ENCODE measurements at regions not wholly inside any gene's neighbourhood (a gene's known extent, or its start where the extent isn't known, plus 50 kb on each side); places are given as distances from the start of the nearest gene placed in this dataset.

GRCh38 chr9:89982016-89982415 is 377.2 kb downstream of the GADD45G start:
- Histone ChIP-seq H3K27ac (ENCODE audit: low read length) (no peak overlapping the region), H3K4me3 (ENCODE audit: low read length) (no peak overlapping the region), H3K4me1 (ENCODE audit: control insufficient read depth, low read depth, low read length) (no peaks in the 10 kb centered on the region), H3K9ac (ENCODE audit: low read length) (no peak overlapping the region), H3K9me3 (ENCODE audit: control insufficient read depth, low read depth, low read length) (no peaks in the 10 kb centered on the region), H3K27me3 (ENCODE audit: control insufficient read depth, insufficient read depth, low read length) (no peaks in the 10 kb centered on the region), H3K36me3 (ENCODE audit: control insufficient read depth, low read depth, low read length) (no peaks in the 10 kb centered on the region)

- Histone ChIP-seq H3K36me3 (ENCODE audit: control insufficient read depth, low read depth, low read length) (no peaks in the 10 kb centered on the region), H3K27me3 (ENCODE audit: control insufficient read depth, insufficient read depth, low read length) (no peaks in the 10 kb centered on the region), H3K9ac (ENCODE audit: low read length) (no peak overlapping the region), H3K9me3 (ENCODE audit: control insufficient read depth, low read depth, low read length) (no peaks in the 10 kb centered on the region), H3K4me3 (ENCODE audit: low read length) (no peak overlapping the region), H3K4me1 (ENCODE audit: control insufficient read depth, low read depth, low read length) (no peaks in the 10 kb centered on the region), H3K27ac (ENCODE audit: low read length) (no peak overlapping the region)
These were observed 378.6 kb downstream of the GADD45G start for GRCh38 chr9:89983411-89983810.

- H3K27me3 ChIP-seq (ENCODE audit: control insufficient read depth, insufficient read depth, low read length) = no peaks in the 10 kb centered on the region
- no peaks in the 10 kb centered on the region for H3K4me1 ChIP-seq (ENCODE audit: control insufficient read depth, low read depth, low read length)
- no peak overlapping the region for H3K27ac ChIP-seq (ENCODE audit: low read length)
- no peak overlapping the region for H3K4me3 ChIP-seq (ENCODE audit: low read length)
- H3K9me3 ChIP-seq (ENCODE audit: control insufficient read depth, low read depth, low read length) = no peaks in the 10 kb centered on the region
- H3K9ac ChIP-seq (ENCODE audit: low read length) = no peak overlapping the region
- H3K36me3 ChIP-seq (ENCODE audit: control insufficient read depth, low read depth, low read length) = no peaks in the 10 kb centered on the region
These were observed 379.4 kb downstream of the GADD45G start for GRCh38 chr9:89984214-89984613.

GRCh38 chr9:89985068-89985467 is 380.3 kb downstream of the GADD45G start:
- no peak overlapping the region for H3K27ac ChIP-seq (ENCODE audit: low read length)
- H3K36me3 ChIP-seq (ENCODE audit: control insufficient read depth, low read depth, low read length) = no peaks in the 10 kb centered on the region
- no peaks in the 10 kb centered on the region for H3K27me3 ChIP-seq (ENCODE audit: control insufficient read depth, insufficient read depth, low read length)
- H3K9me3 ChIP-seq (ENCODE audit: control insufficient read depth, low read depth, low read length) = no peaks in the 10 kb centered on the region
- no peak overlapping the region for H3K9ac ChIP-seq (ENCODE audit: low read length)
- no peak overlapping the region for H3K4me3 ChIP-seq (ENCODE audit: low read length)
- no peaks in the 10 kb centered on the region for H3K4me1 ChIP-seq (ENCODE audit: control insufficient read depth, low read depth, low read length)

- no peaks in the 10 kb centered on the region for H3K4me1 ChIP-seq (ENCODE audit: control insufficient read depth, low read depth, low read length)
- no peak overlapping the region for H3K27ac ChIP-seq (ENCODE audit: low read length)
- H3K9ac ChIP-seq (ENCODE audit: low read length) = no peak overlapping the region
- no peaks in the 10 kb centered on the region for H3K36me3 ChIP-seq (ENCODE audit: control insufficient read depth, low read depth, low read length)
- H3K27me3 ChIP-seq (ENCODE audit: control insufficient read depth, insufficient read depth, low read length) = no peaks in the 10 kb centered on the region
- H3K9me3 ChIP-seq (ENCODE audit: control insufficient read depth, low read depth, low read length) = no peaks in the 10 kb centered on the region
- H3K4me3 ChIP-seq (ENCODE audit: low read length) = no peak overlapping the region
These were observed 381.4 kb downstream of the GADD45G start for GRCh38 chr9:89986190-89986589.

GRCh38 chr9:89988458-89988857 is 383.6 kb downstream of the GADD45G start:
- H3K27me3 ChIP-seq (ENCODE audit: control insufficient read depth, insufficient read depth, low read length) = no peaks in the 10 kb centered on the region
- H3K9me3 ChIP-seq (ENCODE audit: control insufficient read depth, low read depth, low read length) = no peaks in the 10 kb centered on the region
- H3K36me3 ChIP-seq (ENCODE audit: control insufficient read depth, low read depth, low read length) = no peaks in the 10 kb centered on the region

GRCh38 chr9:89991204-89991790 is 386.5 kb downstream of the GADD45G start:
- Histone ChIP-seq H3K36me3 (ENCODE audit: control insufficient read depth, low read depth, low read length) (no peaks in the 10 kb centered on the region), H3K9ac (ENCODE audit: low read length) (no peak overlapping the region), H3K27me3 (ENCODE audit: control insufficient read depth, insufficient read depth, low read length) (no peaks in the 10 kb centered on the region), H3K27ac (ENCODE audit: low read length) (no peak overlapping the region), H3K9me3 (ENCODE audit: control insufficient read depth, low read depth, low read length) (no peaks in the 10 kb centered on the region), H3K4me1 (ENCODE audit: control insufficient read depth, low read depth, low read length) (peaks cover 8% of the 10 kb centered on the region), H3K4me3 (ENCODE audit: low read length) (no peak overlapping the region)

More at GRCh38 chr9:89988458-89988857, 383.6 kb downstream of the GADD45G start:
- Histone ChIP-seq H3K4me1 (ENCODE audit: control insufficient read depth, low read depth, low read length) (no peaks in the 10 kb centered on the region), H3K27ac (ENCODE audit: low read length) (no peak overlapping the region), H3K9ac (ENCODE audit: low read length) (no peak overlapping the region), H3K4me3 (ENCODE audit: low read length) (no peak overlapping the region)

GRCh38 chr9:89992326-89993198 is 387.8 kb downstream of the GADD45G start:
- Histone ChIP-seq H3K9me3 (ENCODE audit: control insufficient read depth, low read depth, low read length) (no peaks in the 10 kb centered on the region), H3K4me1 (ENCODE audit: control insufficient read depth, low read depth, low read length) (peaks cover 8% of the 10 kb centered on the region), H3K27me3 (ENCODE audit: control insufficient read depth, insufficient read depth, low read length) (no peaks in the 10 kb centered on the region), H3K36me3 (ENCODE audit: control insufficient read depth, low read depth, low read length) (no peaks in the 10 kb centered on the region), H3K9ac (ENCODE audit: low read length) (no peak overlapping the region), H3K27ac (ENCODE audit: low read length) (no peak overlapping the region), H3K4me3 (ENCODE audit: low read length) (no peak overlapping the region)

- no peak overlapping the region for H3K4me3 ChIP-seq (ENCODE audit: low read length)
- no peak overlapping the region for H3K27ac ChIP-seq (ENCODE audit: low read length)
- no peaks in the 10 kb centered on the region for H3K36me3 ChIP-seq (ENCODE audit: control insufficient read depth, low read depth, low read length)
- H3K4me1 ChIP-seq (ENCODE audit: control insufficient read depth, low read depth, low read length) = peaks cover 8% of the 10 kb centered on the region
- H3K27me3 ChIP-seq (ENCODE audit: control insufficient read depth, insufficient read depth, low read length) = no peaks in the 10 kb centered on the region
- H3K9me3 ChIP-seq (ENCODE audit: control insufficient read depth, low read depth, low read length) = no peaks in the 10 kb centered on the region
- H3K9ac ChIP-seq (ENCODE audit: low read length) = no peak overlapping the region
These were observed 389.1 kb downstream of the GADD45G start for GRCh38 chr9:89993678-89994630.

GRCh38 chr9:89994988-89995613 is 390.3 kb downstream of the GADD45G start:
- H3K9me3 ChIP-seq (ENCODE audit: control insufficient read depth, low read depth, low read length) = no peaks in the 10 kb centered on the region
- no peak overlapping the region for H3K27ac ChIP-seq (ENCODE audit: low read length)
- H3K27me3 ChIP-seq (ENCODE audit: control insufficient read depth, insufficient read depth, low read length) = no peaks in the 10 kb centered on the region
- H3K36me3 ChIP-seq (ENCODE audit: control insufficient read depth, low read depth, low read length) = no peaks in the 10 kb centered on the region
- H3K9ac ChIP-seq (ENCODE audit: low read length) = no peak overlapping the region
- peaks cover 13% of the 10 kb centered on the region for H3K4me1 ChIP-seq (ENCODE audit: control insufficient read depth, low read depth, low read length)
- no peak overlapping the region for H3K4me3 ChIP-seq (ENCODE audit: low read length)

GRCh38 chr9:89996116-89996515 is 391.3 kb downstream of the GADD45G start:
- Histone ChIP-seq H3K4me1 (ENCODE audit: control insufficient read depth, low read depth, low read length) (peaks cover 16% of the 10 kb centered on the region), H3K36me3 (ENCODE audit: control insufficient read depth, low read depth, low read length) (no peaks in the 10 kb centered on the region), H3K9me3 (ENCODE audit: control insufficient read depth, low read depth, low read length) (no peaks in the 10 kb centered on the region), H3K27ac (ENCODE audit: low read length) (no peak overlapping the region), H3K27me3 (ENCODE audit: control insufficient read depth, insufficient read depth, low read length) (no peaks in the 10 kb centered on the region), H3K9ac (ENCODE audit: low read length) (no peak overlapping the region), H3K4me3 (ENCODE audit: low read length) (no peak overlapping the region)
